ENCODE measurements at regions not wholly inside any gene's neighbourhood (a gene's known extent, or its start where the extent isn't known, plus 50 kb on each side); places are given as distances from the start of the nearest gene placed in this dataset.

- TF ChIP-seq, protein P1, sequence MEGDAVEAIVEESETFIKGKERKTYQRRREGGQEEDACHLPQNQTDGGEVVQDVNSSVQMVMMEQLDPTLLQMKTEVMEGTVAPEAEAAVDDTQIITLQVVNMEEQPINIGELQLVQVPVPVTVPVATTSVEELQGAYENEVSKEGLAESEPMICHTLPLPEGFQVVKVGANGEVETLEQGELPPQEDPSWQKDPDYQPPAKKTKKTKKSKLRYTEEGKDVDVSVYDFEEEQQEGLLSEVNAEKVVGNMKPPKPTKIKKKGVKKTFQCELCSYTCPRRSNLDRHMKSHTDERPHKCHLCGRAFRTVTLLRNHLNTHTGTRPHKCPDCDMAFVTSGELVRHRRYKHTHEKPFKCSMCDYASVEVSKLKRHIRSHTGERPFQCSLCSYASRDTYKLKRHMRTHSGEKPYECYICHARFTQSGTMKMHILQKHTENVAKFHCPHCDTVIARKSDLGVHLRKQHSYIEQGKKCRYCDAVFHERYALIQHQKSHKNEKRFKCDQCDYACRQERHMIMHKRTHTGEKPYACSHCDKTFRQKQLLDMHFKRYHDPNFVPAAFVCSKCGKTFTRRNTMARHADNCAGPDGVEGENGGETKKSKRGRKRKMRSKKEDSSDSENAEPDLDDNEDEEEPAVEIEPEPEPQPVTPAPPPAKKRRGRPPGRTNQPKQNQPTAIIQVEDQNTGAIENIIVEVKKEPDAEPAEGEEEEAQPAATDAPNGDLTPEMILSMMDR (conservative IDR thresholded peaks at IDR 0.05; ENCODE audit: low read length) = no peak
- TF ChIP-seq EZH2phosphoT487 (IDR thresholded peaks at IDR 0.05; ENCODE audit: borderline replicate concordance, low read depth, low read length) = no peak
Observed at GRCh38 chr3:124354150-124354549, 362.2 kb upstream of the ROPN1 start.

Data from OCI-LY7 (cell line).